ENCODE measurements at regions not wholly inside any gene's neighbourhood (a gene's known extent, or its start where the extent isn't known, plus 50 kb on each side); places are given as distances from the start of the nearest gene placed in this dataset.
"Not testable (repeated sequence)": the region's sequence is repeated elsewhere in the genome, so short reads cannot be mapped to it uniquely, and the experiment has no call there.

DNA sequence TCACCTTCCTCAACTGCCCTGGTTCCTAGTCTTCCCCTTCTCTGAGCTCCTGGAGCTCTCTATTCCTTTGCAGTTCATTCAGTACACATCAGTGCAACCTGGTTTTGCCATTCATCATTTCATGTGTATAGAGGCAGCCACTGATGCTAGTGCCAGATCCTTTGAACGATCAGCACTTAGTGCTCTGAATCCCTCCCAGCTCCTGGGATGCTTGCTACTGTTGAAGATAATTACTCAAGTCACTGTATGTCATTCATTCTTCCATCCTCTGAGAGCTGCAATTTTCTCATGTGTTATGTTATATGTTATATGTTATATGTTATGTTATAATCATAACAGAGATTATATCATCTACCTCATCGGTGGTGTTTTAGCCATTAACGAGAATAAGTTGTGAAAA, 98.5 kb upstream of the UXS1 start:
- DNase-seq (ENCODE audit: low read depth in 2 of 2) = no peak

DNA sequence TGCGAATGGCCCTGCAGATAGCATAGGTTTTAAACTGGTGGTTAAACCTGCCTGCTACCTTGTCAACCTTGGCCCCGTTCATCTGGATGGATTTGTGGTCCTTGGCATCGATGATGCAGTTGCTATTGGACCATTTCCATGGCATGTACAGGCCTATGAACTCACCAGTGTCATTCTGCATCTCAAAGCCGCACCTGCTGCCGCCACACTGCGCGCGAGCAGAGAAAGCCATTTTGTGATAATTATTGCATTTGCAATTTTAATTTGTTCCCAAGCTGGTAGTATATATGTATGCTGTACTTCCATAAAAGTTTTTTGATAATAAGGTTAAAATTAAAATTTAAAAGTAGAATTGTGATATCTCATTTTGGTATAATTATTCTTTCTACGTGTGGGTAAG, 94.8 kb upstream of the UXS1 start:
- no peak for DNase-seq (ENCODE audit: low read depth in 2 of 2)

DNA sequence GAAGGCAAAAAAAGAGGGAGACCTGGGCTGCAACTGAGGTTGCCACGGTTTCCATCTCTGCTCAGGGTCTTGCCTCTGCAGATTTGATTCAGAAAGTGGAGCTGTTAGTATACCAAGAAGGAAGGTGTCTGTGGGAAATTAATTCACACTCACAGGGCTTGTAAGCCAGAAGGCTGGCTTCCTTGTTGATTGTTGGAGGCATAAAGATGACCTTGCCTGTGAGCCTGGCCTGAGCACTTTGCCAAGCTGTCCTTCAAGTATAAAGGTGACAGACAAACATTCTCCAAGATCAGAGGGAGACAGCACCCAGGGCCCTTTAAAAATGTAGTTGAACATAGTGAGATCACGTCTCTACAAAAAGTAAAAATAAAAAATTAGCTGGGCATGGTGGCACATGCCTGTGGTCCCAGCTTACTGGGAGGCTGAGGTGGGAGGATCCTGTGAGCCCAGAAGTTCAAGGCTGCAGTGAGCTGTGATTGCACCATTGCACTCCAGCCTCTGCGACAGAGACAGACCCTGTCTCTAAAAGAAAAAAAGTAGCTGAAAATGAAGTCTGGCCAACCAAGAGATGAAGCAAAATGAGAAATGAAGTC, 91.2 kb upstream of the UXS1 start:
- no peak for DNase-seq (ENCODE audit: low read depth in 2 of 2)

DNA sequence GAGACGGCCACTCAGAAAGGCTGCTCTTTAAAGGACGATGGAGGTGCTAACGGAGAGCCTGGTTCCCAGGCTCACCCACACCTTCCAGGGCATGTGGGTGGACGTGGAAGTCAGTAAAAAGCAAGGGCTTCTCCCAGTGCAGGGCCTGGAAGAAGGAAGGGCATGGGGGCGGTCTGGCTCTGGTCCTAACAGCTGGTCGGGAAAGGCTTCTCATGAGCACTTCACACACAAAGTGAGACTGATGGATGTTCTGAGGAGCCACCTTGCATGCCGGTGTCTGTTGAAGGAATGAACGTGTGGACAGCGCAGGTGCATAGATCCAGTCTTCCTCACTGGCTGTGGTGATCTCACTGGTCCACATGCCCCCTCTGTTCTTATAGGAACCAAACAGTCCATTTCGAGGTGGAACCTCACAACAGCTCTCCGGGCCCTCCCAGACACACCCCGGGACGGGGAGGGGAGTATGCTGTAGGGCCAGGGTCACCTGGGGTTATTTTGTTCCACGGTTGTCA, 90.6 kb upstream of the UXS1 start:
- DNase-seq (ENCODE audit: low read depth in 2 of 2) = no peak

DNA sequence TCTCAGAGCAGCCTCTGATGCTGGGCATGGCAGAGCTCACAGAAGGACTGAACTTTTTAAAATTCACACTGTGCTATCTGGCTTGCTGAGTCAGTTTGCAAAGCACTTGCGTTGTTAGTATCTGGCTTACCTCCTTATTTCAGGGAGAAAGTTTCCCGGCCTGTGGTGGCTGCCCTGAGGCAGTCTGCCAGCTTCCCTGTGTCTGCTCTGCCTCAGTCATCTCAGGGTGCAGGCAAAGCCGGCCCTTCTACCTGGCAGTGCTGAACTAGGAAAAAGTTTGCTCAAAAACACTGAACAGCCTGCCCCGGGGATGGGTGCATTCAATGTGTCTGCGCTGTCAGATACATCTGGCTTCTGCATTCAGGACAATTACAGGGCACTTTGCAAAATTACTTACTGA, 90.2 kb upstream of the UXS1 start:
- no peak for DNase-seq (ENCODE audit: low read depth in 2 of 2)

DNA sequence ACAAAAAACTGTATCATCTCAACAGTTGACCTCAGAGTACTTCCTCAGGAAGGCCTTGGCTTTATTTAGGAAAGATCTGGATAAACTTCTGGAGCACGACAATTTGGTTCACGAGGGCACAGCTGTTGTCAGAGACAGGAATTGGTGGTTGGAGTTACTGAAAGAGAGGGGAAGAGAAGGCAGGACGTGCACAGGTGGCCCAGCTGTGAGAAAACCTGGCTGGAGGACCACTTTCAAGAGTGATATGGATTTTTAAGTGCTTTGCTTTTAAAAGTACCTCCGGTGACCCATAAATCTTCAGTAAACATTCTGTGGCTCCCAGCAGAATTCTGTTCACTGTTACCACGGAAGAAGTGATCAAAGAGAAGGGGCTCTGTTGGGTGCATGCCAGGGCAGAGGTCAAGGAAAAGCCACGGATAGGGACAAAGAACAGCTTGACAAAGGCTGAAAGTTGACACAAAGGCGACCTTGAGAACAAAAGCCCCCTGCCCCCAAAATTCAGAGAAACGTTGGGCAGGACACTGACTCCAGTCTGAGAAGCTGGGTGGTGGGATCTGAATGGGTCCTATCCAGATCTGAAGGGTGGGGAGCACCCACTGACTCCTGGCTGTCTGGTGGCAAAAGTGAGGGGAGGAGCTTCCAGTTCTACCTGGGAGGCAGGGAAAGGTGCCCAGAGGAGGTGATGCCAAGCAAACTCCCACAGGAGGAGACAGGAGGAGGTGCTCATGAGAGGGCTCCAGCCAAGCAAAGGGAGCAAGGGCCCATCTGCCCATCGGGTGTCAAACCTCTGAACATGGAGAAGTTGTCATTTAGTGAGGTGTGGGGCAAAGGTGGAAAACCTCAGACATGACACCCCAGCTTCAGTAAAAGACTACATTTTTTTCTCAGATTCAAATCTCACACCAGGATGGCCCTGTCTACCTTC, 89.4 kb upstream of the UXS1 start:
- DNase-seq (ENCODE audit: low read depth in 2 of 2) = not testable (repeated sequence)

DNA sequence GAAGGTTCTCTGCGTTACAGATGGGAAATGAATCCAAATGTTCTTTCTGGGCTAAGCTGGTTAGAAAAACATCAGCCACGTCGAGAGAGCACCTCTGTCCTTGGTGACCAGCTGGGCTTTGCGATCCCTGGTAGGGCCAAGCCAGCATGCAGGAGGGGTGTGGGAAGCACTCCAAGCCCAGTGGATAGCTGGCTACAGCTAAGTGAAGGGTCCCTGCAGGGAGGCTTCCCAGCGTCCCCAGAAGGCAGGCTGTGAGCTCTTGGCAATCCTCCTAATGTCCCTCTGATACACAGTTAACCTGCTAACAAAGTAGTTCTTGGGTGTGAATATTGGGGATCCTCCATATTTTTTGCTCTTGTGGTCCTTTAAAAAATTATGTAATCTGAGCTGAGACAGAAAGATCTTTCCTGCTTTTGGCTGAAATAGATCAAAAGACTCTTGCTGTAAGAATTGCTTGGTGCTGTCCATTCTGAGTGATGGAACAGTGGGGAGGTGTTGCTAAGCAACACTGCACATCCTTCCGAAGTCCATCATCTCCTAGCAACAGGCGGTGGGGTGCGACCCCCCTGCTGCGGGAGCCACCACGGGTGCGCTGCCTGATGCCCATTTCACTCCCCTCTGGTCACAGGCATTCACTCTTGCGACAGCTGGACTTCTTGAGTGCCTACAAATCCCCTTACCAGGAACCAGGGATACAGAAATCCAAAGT, 88.5 kb upstream of the UXS1 start:
- DNase-seq (ENCODE audit: low read depth in 2 of 2) = no peak

DNA sequence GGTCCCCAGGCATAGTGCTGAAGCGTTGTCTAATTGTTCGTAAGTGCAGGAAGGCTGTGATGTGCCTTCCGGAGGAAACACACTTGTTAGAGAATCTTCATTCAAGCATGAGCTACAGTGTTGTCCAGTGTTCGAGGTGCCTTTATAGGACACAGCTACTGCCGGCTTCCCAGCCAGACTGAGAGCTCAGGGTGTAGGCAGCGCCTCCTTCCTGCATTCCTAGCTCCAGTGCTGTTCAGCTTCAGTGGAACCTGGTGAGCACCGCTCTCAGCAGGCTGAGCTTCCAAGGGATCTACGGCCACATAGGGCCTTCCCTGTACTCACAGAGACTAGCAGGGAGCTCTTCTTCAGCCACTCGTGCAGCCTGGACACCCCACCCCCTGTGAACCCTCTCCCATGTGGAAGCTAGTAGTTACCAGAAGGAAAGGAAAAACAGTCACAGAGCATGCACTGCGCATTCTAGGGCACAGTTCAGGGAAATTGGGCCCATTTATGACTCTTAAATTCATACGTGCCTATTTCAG, 87.9 kb upstream of the UXS1 start:
- DNase-seq (ENCODE audit: low read depth in 2 of 2) = not testable (repeated sequence)

DNA sequence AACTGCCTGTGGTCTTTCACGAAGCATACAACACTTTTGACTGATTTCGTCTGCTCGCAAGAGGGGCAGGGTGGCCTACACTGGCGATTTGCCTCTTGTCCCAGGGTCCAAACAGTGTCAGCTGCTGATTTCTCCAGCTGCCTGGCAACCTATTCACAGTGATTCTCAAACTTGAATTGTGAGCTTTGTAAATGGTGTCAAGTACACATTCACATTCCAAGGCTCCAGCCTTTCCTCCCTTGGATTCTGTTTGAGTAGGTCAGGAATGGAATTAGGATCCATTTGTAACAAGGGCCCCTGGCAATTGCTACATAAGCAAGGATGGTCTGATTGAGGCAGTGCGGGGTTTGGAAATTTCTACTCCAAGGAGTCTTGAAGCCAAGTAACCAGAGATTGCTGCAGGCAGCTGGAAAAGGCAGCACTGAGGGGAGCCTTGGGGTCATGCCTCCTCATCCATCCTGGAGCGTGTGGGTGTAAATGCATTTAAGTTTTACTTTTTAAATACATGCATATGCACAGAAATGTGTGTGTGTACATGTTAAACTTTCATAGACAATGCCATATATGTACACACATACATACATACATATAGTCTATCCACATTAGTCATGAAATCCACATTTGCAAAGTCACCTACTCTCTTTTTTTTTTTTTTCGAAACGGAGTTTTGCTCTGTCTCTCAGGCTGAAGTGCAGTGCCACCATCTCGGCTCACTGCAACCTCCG, 86.8 kb upstream of the UXS1 start:
- DNase-seq (ENCODE audit: low read depth in 2 of 2) = no peak

DNA sequence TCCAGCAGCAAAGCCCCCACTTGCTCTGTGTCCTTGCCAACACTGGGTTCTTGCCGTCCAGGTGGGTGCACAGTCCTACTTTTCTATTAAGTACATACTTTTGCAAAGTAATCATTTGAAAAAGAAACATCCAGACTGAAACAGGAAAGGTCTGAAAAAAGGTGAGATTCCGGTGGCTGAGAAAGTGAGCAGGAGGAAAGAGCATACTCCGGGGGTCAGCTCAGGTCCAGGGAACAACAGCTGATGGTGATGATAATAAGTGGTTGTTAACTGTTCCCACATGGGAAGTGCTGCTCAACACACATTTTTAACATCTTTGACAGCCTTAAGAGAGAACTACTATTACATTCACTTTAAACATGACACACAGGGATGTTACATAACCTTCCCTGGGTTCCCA, 86.1 kb upstream of the UXS1 start:
- no peak for DNase-seq (ENCODE audit: low read depth in 2 of 2)

DNA sequence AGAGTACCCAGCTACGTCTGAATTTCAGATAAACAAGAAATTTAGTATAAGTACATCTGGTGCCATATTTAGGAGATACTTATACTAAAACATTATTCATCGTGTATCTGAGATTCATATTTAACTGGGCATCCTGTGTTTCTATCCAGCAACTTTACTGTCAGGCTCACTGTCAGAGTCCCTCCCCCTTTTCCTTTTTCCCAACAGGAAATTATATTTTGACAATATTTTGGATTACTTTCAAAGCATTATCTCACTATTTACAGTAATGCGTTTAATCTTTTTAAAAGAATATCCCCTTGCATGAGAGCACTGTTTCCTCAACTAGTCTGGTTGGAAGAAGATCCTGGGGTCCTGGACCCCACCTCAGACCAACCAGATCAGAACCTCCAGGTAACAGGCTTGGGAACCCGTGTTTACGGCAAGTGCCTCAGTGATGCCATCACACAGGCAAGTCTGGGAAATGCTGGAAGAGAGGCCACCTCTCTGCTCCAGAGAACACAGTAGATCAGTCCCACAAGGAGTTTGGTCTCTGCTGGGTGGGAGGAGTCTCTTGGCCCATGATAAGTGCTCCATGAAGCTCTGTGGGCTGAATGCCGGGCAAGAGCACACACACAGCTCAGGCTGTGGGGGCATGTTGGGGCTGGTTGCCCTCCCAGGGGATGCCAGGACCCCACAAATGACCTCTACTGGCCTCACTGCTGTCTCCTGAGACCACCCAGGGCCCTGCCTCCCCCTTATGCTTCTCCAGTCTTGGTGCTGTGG, 84.2 kb upstream of the UXS1 start:
- DNase-seq (ENCODE audit: low read depth in 2 of 2) = no peak

DNA sequence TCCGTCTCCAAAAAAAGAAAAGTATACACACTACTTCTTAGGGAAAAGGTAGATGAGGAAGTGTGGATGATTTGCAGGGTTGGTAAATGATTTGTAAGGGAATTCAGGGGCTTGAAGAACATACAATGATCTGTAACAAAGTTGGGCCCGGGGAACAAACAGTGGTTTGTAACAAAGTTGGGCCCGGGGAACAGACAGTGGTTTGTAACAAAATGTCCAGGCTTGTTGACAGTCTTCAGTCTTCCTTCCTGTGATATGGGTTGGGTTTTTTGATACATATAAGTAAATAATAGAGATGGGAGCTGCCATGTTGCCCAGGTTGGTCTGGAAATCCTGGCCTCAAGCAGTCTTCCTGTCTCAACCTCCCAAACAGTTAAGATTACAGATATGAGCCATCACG, 83.3 kb upstream of the UXS1 start:
- no peak for DNase-seq (ENCODE audit: low read depth in 2 of 2)

DNA sequence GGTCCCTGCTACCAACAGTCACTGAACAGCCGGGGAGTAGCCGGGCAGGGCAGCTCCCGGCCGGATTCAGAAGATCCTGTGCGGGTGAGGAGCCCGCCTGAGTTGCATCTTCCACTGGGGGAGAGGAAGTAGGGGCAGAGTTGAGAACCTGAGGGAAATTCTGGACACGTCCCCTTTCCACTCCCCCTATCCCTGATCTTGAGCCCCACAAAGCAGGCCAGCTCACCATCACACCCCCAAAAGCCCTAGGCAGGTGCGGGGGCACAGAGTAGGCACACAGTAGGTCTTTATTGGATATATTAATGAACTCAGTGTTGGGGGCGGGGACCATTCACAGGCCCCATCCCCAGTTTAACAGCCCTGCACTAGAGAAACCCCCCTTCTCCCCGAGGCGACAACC, 81.9 kb upstream of the UXS1 start:
- no peak for DNase-seq (ENCODE audit: low read depth in 2 of 2)

DNA sequence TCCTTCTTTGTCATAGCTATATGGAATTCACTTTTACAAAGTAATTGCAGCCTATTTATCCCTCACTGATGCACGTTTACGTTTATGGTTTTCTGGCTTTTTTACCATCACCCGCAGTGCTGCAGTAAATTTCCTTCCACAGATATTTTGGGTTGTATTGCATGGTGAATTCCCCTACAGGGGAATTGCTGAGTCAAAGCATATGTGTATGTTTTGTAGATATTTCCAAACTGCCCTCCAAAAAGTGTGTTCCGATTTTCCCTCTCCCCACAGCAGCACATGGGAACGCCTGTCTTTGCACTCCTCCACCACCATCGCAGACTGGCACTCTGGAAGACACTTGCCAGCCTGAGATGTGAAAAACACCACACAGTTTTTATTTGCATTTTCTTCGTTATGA, 80.6 kb upstream of the UXS1 start:
- DNase-seq (ENCODE audit: low read depth in 2 of 2) = no peak

DNA sequence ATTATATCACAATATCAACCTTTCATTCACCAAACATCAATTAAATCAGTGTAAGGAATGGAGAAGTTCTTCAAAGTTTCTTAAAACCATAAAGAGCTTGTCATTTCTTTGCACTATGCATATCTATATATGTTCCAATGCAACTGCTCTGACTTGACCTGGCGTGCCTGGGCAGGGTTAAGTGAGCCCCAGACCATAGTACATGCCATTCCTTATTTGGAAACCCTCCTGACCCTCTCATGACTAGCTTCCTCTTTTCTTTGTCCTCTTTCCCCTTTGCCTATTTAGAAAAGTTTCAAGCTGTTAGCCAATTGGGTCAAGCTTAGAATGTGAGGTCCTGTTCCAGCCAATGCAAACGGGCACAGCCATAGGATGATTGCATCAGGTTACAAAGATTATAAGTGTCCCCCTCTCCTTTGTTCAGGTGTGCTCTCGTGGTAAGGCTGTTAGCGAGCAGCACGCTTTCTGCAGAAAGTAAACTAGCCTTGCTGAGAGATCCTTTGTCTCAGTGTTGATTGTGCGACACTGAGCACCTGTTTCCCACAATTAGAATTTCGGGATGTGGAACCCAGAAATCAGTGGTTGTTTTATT, 78.2 kb upstream of the UXS1 start:
- DNase-seq (ENCODE audit: low read depth in 2 of 2) = no peak

DNA sequence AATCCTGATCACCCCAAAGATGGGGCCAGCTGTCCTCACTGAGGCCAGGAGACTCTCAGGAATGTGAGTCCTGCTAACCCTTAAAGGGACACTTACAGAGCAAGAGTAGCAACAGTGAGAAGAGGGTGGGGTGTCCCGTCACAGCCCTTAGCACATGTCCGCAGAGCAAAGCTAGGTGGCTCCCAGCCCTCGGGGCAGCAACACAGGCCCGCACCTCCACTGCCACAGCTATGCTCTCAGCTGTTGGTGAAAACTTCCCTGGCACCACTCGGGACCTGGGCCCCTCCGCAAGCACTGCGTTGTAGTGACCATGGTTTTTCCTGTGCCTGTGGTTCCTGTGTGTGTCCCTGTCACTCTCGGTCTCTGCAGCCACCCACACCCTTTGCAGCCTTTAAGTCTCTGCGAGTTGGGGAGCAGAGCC, 76.4 kb upstream of the UXS1 start:
- DNase-seq (ENCODE audit: low read depth in 2 of 2) = no peak

DNA sequence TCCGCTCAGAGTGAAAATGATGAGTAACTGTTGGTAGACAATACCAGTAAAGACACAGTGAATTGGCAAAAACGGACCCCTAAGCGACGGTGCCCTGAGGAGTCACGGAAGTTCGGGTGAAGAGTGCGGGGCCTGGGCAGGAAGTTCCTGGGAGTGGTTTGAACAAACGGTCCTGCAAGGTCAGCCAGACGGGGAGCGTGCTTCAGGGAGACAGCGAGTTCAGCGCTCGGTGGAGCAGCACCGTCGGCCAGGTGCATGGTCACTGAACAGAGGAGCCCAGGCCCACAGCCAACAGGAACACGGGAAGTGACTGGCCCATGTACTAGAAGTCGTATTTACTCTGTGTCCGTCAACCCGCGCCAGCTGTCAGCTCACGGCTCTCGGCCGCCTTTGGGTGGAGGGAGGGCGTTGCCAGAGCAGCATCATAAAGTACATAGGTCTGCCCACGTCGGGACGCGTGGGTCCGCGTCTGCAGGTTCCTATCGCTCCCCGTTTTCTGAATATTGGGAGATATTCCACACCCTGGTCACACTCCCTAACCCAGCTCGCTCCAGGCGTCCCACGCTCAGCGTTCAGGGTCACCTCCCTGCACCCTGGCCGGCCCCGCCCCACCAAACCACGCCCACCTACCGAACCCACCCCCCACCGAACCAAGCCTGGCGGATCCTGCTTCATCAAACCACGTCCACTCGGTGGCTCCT, 75.6 kb upstream of the UXS1 start:
- no peak for DNase-seq (ENCODE audit: low read depth in 2 of 2)

DNA sequence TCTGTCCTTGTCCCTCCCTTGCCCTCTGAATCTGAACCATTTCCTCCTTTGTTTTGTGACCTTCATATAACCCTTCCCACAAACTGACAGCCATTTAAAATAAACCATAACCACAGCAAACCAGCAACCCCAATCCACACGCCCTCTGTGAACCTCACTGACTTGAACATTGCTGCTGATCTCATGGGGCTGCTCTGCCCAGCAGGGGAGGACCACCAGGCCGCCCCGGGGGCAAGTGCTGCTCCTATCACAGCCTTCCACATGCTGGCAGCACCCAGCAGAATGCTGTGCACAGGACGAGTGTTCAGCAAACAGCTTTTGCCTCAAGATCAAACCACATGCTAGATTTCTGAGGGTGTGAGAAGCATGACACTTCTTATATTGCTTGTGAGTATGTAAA, 73.9 kb upstream of the UXS1 start:
- no peak for DNase-seq (ENCODE audit: low read depth in 2 of 2)

DNA sequence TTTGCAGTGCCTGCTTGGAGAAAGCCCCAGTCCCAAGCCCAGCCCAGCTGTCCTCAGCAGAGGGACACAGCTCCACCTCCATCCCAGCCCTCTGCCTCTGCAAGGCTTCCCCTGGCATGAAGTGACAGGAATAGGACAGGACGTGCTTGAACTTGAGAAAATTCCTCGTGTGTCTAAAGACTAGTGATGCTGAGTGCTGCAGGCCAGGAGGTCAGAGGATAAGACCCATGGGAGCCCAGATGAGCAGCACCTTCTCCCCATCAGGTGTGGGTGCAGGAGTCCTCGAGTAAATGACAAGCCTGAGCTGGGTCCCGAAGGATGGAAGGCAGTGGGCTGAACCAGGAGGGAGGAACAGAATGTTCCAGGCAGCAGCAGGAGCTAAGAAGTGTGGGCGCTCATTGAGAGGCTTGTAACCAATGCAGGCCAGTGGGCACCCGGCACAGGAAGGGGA, 67.8 kb upstream of the UXS1 start:
- DNase-seq (ENCODE audit: low read depth in 2 of 2) = no peak

DNA sequence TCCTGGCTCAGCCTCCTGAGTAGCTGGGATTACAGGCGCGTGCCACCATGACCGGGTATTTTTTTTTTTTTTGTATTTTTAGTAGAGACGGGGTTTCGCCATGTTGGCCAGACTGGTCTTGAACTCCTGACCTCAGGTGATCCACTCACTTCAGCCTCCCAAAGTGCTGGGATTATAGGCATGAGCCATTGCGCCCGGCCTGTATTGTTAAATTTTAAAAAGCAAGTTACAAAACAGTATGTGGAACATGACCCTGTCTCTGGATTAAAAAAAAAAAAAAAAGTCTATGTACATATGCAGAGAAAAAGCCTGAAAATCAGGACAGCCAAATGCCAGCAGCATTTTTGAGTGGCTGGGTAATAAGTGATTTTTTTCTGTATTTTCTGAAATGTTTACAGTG, 64.8 kb upstream of the UXS1 start:
- not testable (repeated sequence) for DNase-seq (ENCODE audit: low read depth in 2 of 2)
